ENCODE measurements at regions not wholly inside any gene's neighbourhood (a gene's known extent, or its start where the extent isn't known, plus 50 kb on each side); places are given as distances from the start of the nearest gene placed in this dataset.

DNA sequence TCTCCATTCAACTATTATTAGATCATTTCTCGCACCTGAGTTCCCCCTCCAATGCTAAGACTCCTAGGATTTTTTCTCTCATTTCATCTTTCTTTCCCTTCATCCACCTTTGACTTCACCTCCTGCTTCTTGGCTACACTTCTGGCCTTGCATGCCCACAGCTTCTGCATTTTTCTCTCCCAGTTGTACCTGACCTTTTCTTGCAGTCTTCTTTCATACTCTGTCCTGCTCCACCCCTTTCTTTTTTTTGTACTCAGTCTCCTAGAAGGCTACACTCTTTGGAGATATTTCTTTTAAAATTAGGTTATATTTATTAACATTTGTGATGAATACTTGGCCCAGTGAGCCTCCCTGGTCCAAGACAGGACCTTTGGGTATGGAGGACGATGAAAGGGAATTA is 190.4 kb downstream of the DEPDC1B start:
- TF ChIP-seq CTCF (conservative IDR thresholded peaks at IDR 0.05; ENCODE audit: low read depth, low read length): no peak
- no peak overlapping the region for H3K4me3 ChIP-seq (ENCODE audit: low read depth, low read length)
- no peak for DNase-seq (ENCODE audit: low read depth)

DNA sequence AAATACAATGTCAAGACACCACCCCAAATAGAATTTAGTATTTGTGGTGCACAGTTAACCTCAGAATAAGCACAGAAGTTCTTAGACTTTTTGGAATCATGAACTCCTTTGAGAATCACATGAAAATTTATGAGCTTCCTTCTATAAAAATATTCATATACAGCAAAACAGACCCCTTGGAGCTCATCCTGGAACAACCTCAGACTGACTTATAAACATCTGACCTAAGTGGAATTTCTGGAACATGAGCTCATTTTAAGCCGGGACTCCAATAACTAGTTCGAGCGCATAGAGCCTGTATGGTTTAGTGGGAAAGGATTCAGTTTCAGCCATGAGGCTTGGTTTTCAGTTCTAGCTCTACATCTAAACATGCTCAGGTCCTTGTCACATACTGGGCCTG is 192.3 kb downstream of the DEPDC1B start:
- peak; percentile 94 for DNase-seq (ENCODE audit: low read depth)
- H3K4me3 ChIP-seq (ENCODE audit: low read depth, low read length): no peak overlapping the region
- no peak for TF ChIP-seq CTCF (conservative IDR thresholded peaks at IDR 0.05; ENCODE audit: low read depth, low read length)

GRCh38 chr5:60505373-60506171 is 194.4 kb downstream of the DEPDC1B start:
- no peak for DNase-seq (ENCODE audit: low read depth)
- no peak for TF ChIP-seq CTCF (conservative IDR thresholded peaks at IDR 0.05; ENCODE audit: low read depth, low read length)
- no peak overlapping the region for H3K4me3 ChIP-seq (ENCODE audit: low read depth, low read length)

GRCh38 chr5:60504342-60504741 is 195.6 kb downstream of the DEPDC1B start:
- no peak overlapping the region for H3K4me3 ChIP-seq (ENCODE audit: low read depth, low read length)
- no peak for TF ChIP-seq CTCF (conservative IDR thresholded peaks at IDR 0.05; ENCODE audit: low read depth, low read length)
- DNase-seq (ENCODE audit: low read depth): no peak

DNA sequence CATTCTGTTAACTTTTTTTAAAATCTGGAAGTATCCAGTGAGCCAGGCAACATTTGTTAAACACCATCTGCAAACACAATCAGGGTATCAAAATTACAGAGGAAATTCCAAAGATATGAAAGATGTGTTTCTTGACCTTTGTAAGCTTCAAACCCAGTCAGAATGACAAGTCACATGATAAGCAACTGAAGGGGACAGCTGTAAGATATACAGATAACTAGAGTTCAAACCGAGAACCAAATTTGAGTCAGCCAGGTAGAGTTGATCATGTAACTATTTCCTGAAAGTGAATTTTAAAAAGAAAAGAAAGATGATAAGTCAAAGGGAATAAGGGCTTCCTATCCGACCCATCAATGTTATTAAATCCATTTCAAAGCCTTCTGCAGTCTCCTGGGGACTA is 196.2 kb downstream of the DEPDC1B start:
- TF ChIP-seq CTCF (conservative IDR thresholded peaks at IDR 0.05; ENCODE audit: low read depth, low read length): no peak
- no peak for DNase-seq (ENCODE audit: low read depth)

GRCh38 chr5:60497706-60498500 is 202.1 kb downstream of the DEPDC1B start:
- no peak overlapping the region for H3K4me3 ChIP-seq (ENCODE audit: low read depth, low read length)
- peak; percentile 80 for DNase-seq (ENCODE audit: low read depth)
- TF ChIP-seq CTCF (conservative IDR thresholded peaks at IDR 0.05; ENCODE audit: low read depth, low read length): no peak

More for the DNA sequence above, 196.2 kb downstream of the DEPDC1B start:
- no peak overlapping the region for H3K4me3 ChIP-seq (ENCODE audit: low read depth, low read length)

Data from choroid plexus epithelial cell (primary cell).